Ureter (tissue), 1 donor: ENCODE measurements at regions not wholly inside any gene's neighbourhood (a gene's known extent, or its start where the extent isn't known, plus 50 kb on each side); places are given as distances from the start of the nearest gene placed in this dataset.

Experiments
- DNase-seq: peaks from one replicate; pipeline ENCODE4 v3.0.0-alpha.2; 2020; ENCODE audit warnings: low spot score
- donor health status: DM: yes; HTN: yes; CAD: no.

- DNase-seq: no peak
Measured at GRCh38 chr7:136256491-136256890, 279.3 kb upstream of the MTPN start.

DNA sequence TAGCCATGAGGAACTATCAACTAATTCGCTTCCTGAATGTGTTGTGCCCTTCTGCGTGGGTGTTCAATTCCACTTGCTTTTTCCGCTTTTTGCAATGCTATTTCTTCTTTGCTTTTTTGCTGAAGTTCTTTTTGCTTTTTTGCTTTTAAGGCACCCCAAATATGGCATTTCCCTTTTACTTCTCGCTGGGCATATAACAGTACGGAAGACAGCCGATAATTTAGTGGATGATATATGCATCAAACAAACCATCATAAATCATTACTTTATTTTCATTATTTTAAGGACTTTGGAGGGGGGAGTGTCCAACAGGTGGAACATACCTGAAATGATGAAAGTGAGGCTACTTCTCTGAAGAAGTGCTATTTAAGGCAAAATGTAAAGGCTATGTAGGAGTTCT, 277.0 kb upstream of the MTPN start:
- no peak for DNase-seq

- DNase-seq: no peak
Measured at GRCh38 chr7:136251826-136252225, 274.7 kb upstream of the MTPN start.

GRCh38 chr7:136247211-136247610, 270.1 kb upstream of the MTPN start:
- DNase-seq: no peak

GRCh38 chr7:136245327-136246004, 268.3 kb upstream of the MTPN start:
- DNase-seq: no peak

GRCh38 chr7:136234040-136234439, 256.9 kb upstream of the MTPN start:
- DNase-seq: no peak

DNA sequence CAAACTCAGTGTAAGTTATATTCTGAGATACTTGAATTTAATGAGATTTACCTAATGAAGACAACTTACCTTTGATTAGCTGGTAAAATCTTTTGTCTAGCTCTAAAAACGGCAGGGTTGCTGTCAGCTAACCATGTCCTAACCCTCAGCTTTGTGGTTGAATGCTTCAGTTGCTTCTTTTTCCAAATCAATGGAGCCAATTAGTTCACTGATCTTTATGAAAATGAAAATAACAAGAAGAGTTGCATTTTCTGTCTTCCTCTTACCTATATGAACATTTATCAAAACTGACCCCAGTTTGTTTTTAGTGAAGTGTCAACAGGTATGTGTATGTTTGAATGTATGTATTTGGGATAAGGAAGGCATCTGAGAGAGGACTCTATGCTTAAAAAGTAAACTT, 253.1 kb upstream of the MTPN start:
- DNase-seq: no peak

DNA sequence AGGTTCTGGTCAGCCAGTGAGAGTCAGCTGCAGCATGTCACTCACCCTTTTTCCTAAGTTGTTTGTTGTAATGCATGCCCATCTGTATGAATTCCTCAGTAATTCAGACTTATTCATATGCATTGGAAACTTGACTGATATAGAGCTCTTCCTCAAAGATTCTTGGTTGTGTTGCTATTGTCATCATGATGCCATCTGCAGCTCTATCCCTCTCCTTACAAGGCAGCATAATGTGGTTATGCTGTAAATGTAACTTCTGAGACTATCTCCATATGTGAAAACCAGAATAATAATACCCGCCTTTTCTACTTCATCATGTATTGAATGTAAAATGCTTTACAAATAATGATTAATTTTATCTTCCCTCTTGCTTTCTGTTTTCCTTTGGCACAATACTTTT, 252.6 kb upstream of the MTPN start:
- DNase-seq: no peak

GRCh38 chr7:136228171-136228570, 251.0 kb upstream of the MTPN start:
- DNase-seq: no peak

DNA sequence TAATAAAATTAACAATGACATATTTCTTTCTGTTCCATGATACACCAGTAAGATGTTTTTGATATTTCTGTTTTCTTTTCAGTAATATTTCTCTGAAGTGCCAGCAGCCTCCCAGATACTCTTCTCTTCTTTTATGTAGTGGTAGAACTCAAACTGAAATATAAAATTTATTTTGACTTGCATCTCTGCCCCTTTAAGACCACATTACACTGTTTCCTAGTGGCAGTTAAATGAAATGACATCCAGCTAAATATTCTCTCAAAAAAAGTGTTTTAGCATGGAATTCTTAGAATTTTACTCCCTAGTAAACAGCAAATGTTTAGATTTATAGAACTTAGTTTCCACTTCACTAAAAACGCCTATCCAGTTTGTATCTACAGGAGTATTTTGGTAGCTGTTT, 237.2 kb upstream of the MTPN start:
- DNase-seq: no peak

DNA sequence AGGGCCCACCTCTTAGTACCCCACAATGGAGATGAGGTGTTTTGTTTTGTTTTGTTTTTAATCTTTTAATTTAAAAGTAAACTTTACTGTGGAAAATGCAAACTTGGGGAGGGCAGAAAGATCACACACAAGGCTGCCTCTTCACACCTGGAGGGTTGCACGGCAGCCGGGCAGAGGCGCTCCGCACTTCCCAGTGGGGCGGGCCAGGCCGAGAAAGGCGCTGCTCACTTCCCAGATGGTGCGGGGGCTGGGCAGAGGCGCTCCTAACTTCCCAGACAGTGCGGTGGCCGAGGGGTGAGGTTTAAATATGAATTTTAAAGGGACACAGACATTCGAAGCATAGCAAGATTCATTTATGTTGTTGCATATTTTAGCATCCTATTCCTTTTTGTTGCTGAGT, 235.9 kb upstream of the MTPN start:
- no peak for DNase-seq

DNA sequence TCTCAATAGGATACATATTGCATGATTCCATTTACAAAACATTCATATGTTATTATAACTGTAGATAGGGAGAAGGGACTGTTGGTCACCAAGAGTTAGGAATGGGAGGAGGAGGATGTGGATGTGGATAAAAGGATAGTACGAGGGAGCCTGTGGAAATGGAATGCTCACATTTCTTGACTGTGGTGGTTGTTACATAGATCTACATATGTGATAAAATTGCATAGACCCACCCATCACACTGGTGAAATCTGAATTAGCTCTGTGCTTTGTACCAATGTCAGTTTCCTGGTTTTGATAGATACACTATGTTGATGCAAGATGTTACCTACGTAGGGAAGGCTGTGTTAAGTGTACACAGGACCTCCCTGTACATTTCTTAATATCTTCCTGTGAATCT, 233.5 kb upstream of the MTPN start:
- no peak for DNase-seq

GRCh38 chr7:136210079-136210478, 232.9 kb upstream of the MTPN start:
- DNase-seq: no peak

GRCh38 chr7:136205956-136206355, 228.8 kb upstream of the MTPN start:
- no peak for DNase-seq

DNA sequence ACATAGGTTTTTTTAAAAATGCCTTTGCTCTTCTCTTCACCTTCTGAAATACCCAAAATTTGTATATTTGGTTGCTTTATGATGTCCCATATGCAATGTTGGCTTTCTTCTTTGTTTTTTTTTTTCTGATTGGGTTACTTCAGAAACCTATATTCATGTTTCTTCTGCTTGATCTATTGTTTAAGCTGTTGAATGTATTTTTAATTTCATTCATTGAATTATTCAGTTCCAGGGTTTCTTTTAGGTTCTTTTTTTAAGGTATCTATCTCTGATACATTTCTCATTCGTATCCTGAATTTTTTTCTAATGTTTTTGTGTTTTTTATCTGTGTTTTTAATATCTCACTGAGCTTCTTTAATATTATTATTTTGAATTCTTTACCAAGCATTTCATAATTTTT, 221.0 kb upstream of the MTPN start:
- no peak for DNase-seq

DNA sequence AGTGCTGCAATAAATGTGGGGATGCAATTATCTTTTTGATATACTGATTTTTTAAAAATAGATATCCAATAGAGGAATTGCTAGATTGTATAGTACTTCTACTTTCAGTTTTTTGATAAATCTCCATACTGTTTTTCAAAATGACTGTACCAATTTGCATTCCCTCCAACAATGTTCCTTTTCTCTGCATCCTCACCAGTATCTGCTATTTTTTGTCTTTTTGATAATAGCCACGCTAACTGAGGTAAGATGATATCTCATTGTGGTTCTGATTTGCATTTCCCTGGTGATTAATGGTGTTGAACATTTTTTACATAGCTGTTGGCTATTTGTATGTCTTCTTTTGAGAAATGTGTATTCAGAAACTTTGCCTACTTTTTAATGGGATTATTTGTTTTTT, 217.7 kb upstream of the MTPN start:
- no peak for DNase-seq

DNA sequence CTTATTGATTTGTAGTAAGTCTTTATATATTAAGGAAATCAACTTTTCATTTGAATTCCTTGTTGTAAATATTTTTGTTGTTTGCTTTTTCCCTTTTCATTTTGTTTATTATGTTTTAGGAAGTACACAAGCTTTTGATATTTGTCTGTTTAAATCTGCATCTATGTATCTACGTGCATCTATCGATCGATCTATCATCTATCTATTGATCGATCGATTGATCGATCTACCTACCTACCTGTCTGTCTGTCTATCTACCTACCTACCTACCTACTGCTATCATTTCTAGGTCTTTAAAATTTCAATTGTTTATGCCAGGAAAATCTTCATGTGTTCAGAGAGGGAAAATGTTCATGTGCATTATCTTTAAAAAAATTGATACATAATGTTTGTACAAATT, 216.8 kb upstream of the MTPN start:
- DNase-seq: no peak

DNA sequence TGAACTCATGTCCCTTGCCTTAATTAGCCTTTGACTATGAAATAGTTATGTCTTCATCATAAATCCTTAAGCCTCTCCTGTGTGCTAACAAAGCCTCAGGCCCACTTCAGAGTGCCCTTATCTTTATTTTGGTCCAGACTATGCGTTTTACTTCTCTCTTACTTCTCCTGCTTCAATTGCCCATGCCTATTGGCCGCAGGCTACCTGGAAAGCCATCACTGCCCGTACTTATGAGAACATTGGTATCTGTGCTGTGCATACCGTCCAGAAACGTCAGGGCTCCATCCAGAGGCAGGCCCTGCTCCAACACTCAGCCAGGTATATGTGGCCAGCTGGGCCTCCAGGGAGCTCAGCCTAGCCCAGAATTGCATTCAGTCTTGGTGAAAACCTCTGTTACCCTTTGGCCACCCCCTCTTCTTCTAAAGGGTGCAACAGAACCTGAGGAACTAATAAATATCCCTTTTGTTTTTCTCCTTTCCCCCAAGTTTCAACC, 212.4 kb upstream of the MTPN start:
- DNase-seq: no peak

- DNase-seq: no peak
Measured at GRCh38 chr7:136186281-136186680, 209.1 kb upstream of the MTPN start.

DNA sequence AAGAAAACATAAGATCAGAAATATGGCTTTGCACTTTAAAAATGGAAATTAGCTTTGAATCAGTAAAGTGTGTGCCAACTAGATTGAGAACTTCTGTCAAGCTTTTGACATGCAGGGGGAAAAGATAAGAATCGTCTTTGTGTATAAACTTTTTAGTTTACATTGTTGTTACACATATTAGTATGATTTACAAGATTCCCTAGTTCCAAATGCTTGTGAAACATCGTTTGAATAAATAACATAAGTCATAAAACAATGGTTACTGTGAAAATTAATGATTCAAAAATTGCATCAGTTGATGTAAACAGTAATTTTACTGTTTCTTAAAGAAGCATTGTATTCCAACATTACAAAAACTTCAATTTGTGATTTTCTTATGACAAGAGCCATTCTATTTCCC, 207.6 kb upstream of the MTPN start:
- DNase-seq: no peak

GRCh38 chr7:136183981-136184380, 206.8 kb upstream of the MTPN start:
- DNase-seq: no peak

DNA sequence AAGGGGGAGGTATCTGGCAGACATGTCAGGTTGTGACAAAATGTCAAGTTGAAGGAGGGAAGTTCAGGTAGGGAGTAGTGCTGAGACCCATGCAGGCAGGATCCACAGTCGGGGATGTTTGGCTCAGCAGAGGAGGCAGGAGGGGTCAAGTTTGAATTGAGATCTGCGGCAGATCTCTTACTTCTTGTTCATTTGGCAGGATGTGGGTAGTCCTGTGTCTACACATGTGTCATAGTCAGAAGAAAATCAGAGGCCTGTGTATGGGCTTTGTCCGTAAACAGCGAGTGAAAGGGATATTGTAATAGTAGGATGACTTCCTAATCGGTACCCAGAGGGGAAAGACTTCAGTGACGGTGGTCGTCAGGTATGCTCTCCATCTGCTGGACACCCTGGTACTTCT, 203.8 kb upstream of the MTPN start:
- DNase-seq: no peak

- DNase-seq: no peak
Measured at GRCh38 chr7:136179851-136180721, 202.9 kb upstream of the MTPN start.
